H1 (cell line): ENCODE measurements at regions not wholly inside any gene's neighbourhood (a gene's known extent, or its start where the extent isn't known, plus 50 kb on each side); places are given as distances from the start of the nearest gene placed in this dataset.
A peak's percentile ranks its signal among the peaks of the same experiment; 100 is the strongest.

Experiments used
- CTCF ChIA-PET: fragments of 300-600 bp; sonication (Branson Sonifier 250); formaldehyde crosslinking; loops from one replicate; lab custom pipeline; 2021; ENCODE audit not compliant: partially characterized antibody; lab: Charles Lee
- POLR2A ChIA-PET: fragments of 300-600 bp; sonication (Branson Sonifier 250); formaldehyde crosslinking; loops from one replicate; lab custom pipeline; 2021; ENCODE audit warnings: inconsistent platforms; ENCODE audit not compliant: partially characterized antibody; lab: Charles Lee
- DNase-seq, 2 experiments: peaks; one replicate each; pipeline versions ENCODE4 v3.0.0 to v3.0.0-alpha.2; 2010 to 2022; ENCODE audit warnings: low spot score in 2 of 2, low read depth in 1 of 2, mixed read lengths in 1 of 2
- FAIRE-seq: peaks from 2 replicates; lab custom pipeline; 2011; peaks lifted over from hg19 to GRCh38; lab: Jason Lieb, UNC
- H2AFZ ChIP-seq: 2 replicates; pipeline ENCODE4 v1.8.1; 2012; ENCODE audit warnings: low read length, inconsistent platforms
- H2AK5ac ChIP-seq: 2 replicates; pipeline ENCODE4 v1.6.1; 2013; ENCODE audit warnings: low read depth, low read length
- H2BK120ac ChIP-seq: replicated peaks from 2 replicates; pipeline ENCODE3; 2013; ENCODE audit warnings: low read depth, low read length, inconsistent platforms
- H2BK12ac ChIP-seq: 2 replicates; pipeline ENCODE4 v1.6.1; 2013; ENCODE audit warnings: low read depth, low read length
- H2BK15ac ChIP-seq: 2 replicates; pipeline ENCODE4 v1.6.1; 2013; ENCODE audit warnings: low read length
- H2BK20ac ChIP-seq: 2 replicates; pipeline ENCODE4 v1.6.1; 2013; ENCODE audit warnings: low read length
- H2BK5ac ChIP-seq: 2 replicates; pipeline ENCODE4 v1.6.1; 2013; ENCODE audit warnings: low read depth, low read length
- H3K14ac ChIP-seq: 2 replicates; pipeline ENCODE4 v1.6.1; 2013; ENCODE audit warnings: inconsistent platforms; ENCODE audit not compliant: insufficient read length
- H3K18ac ChIP-seq: 2 replicates; pipeline ENCODE4 v1.6.1; 2013; ENCODE audit warnings: low read length; ENCODE audit errors: extremely low read depth
- H3K23ac ChIP-seq: 2 replicates; pipeline ENCODE4 v1.6.1; 2013; ENCODE audit warnings: inconsistent platforms; ENCODE audit not compliant: insufficient read length
- H3K23me2 ChIP-seq: 2 replicates; pipeline ENCODE4 v1.6.1; 2013; ENCODE audit warnings: low read depth, low read length
- H3K27ac ChIP-seq: 2 replicates; pipeline ENCODE4 v1.6.1; 2011; ENCODE audit warnings: low read depth, low read length, inconsistent platforms
- H3K27me3 ChIP-seq, 4 experiments: replicated peaks in 1 of 4; 1 replicate in 1 of 4; 2 replicates in 3 of 4; pipeline versions ENCODE4 v1.6.1 to v1.8.1; 2011 to 2013; ENCODE audit warnings: low read length in 3 of 4, mild to moderate bottlenecking in 3 of 4, inconsistent platforms in 2 of 4, mixed read lengths in 2 of 4, moderate library complexity in 1 of 4; ENCODE audit not compliant: control insufficient read depth in 3 of 4, insufficient read depth in 3 of 4; ENCODE audit errors: extremely low read depth in 1 of 4
- H3K36me3 ChIP-seq, 4 experiments: 2 replicates each; pipeline versions ENCODE4 v1.6.1 to v1.8.1; 2011 to 2013; ENCODE audit warnings: mild to moderate bottlenecking in 4 of 4, low read length in 3 of 4, moderate library complexity in 2 of 4, control low read depth in 1 of 4, inconsistent platforms in 1 of 4; ENCODE audit not compliant: insufficient read depth in 4 of 4, control insufficient read depth in 2 of 4
- H3K4ac ChIP-seq: replicated peaks from 2 replicates; pipeline ENCODE3; 2013; ENCODE audit warnings: low read length, low read depth, mixed read lengths, inconsistent platforms; ENCODE audit not compliant: insufficient read length
- H3K4me1 ChIP-seq, 4 experiments: replicated peaks in 1 of 4; 1 replicate in 1 of 4; 2 replicates in 3 of 4; pipeline versions ENCODE4 v1.6.1 to v1.8.1; 2011 to 2013; ENCODE audit warnings: low read length in 3 of 4, inconsistent platforms in 2 of 4, mixed read lengths in 1 of 4; ENCODE audit not compliant: insufficient read depth in 4 of 4, control insufficient read depth in 3 of 4
- H3K4me2 ChIP-seq, 2 experiments: 2 replicates each; pipeline versions ENCODE4 v1.6.1 to v1.8.1; 2011 to 2013; ENCODE audit warnings: low read depth in 2 of 2, low read length in 2 of 2, control low read depth in 1 of 2, inconsistent platforms in 1 of 2, mild to moderate bottlenecking in 1 of 2; ENCODE audit not compliant: insufficient read depth in 1 of 2
- H3K4me3 ChIP-seq, 4 experiments: fragments of 200-600, 300-600 bp in 1 of 4; sonication (generic), shearing (Covaris generic), sonication (Bioruptor Twin) in 1 of 4; 2 replicates each; pipeline versions ENCODE4 v1.5.1 to v1.8.1; 2011 to 2016; ENCODE audit warnings: low read length in 4 of 4, low read depth in 3 of 4, control low read depth in 2 of 4, inconsistent platforms in 2 of 4, mild to moderate bottlenecking in 2 of 4, mixed read lengths in 1 of 4, moderate library complexity in 1 of 4; ENCODE audit not compliant: insufficient read depth in 2 of 4; ENCODE audit errors: extremely low read depth in 1 of 4
- H3K56ac ChIP-seq: replicated peaks from 2 replicates; pipeline ENCODE3; 2013; ENCODE audit warnings: low read depth, mild to moderate bottlenecking, mixed read lengths, low read length, inconsistent platforms; ENCODE audit not compliant: insufficient read length
- H3K79me1 ChIP-seq: 2 replicates; pipeline ENCODE4 v1.6.1; 2013; ENCODE audit warnings: low read depth, low read length, control low read depth
- H3K79me2 ChIP-seq, 2 experiments: 2 replicates each; pipeline versions ENCODE4 v1.6.1 to v1.8.1; 2012 to 2013; ENCODE audit warnings: low read length in 2 of 2, mild to moderate bottlenecking in 2 of 2, inconsistent platforms in 1 of 2; ENCODE audit not compliant: insufficient read depth in 2 of 2, control insufficient read depth in 1 of 2
- H3K9ac ChIP-seq, 4 experiments: replicated peaks in 1 of 4; 1 replicate in 1 of 4; 2 replicates in 3 of 4; pipeline versions ENCODE4 v1.6.1 to v1.8.1; 2011 to 2013; ENCODE audit warnings: low read depth in 3 of 4, low read length in 3 of 4, control low read depth in 2 of 4, mild to moderate bottlenecking in 2 of 4, moderate library complexity in 2 of 4, inconsistent platforms in 1 of 4; ENCODE audit errors: extremely low read depth in 1 of 4
- H3K9me3 ChIP-seq, 2 experiments: 2 replicates each; pipeline versions ENCODE4 v1.6.1 to v1.8.1; 2012 to 2013; ENCODE audit warnings: mild to moderate bottlenecking in 2 of 2, moderate library complexity in 2 of 2, control low read depth in 1 of 2, inconsistent platforms in 1 of 2, low read depth in 1 of 2, low read length in 1 of 2, mixed read lengths in 1 of 2; ENCODE audit not compliant: insufficient read depth in 2 of 2
- H4K20me1 ChIP-seq, 2 experiments: replicated peaks in 1 of 2; 2 replicates each; pipeline versions ENCODE3 to v1.8.1; 2011 to 2013; ENCODE audit warnings: inconsistent platforms in 2 of 2, low read length in 2 of 2, mild to moderate bottlenecking in 1 of 2; ENCODE audit not compliant: insufficient read depth in 2 of 2, control insufficient read depth in 1 of 2
- H4K5ac ChIP-seq: 2 replicates; pipeline ENCODE4 v1.6.1; 2013; ENCODE audit warnings: low read length, low read depth, mixed read lengths, inconsistent platforms; ENCODE audit not compliant: insufficient read length
- H4K8ac ChIP-seq: 2 replicates; pipeline ENCODE4 v1.8.0; 2013; ENCODE audit warnings: mild to moderate bottlenecking, moderate library complexity, low read length, inconsistent platforms; ENCODE audit not compliant: insufficient read depth; ENCODE audit errors: extremely low read depth
- H4K91ac ChIP-seq: replicated peaks from 2 replicates; pipeline ENCODE3; 2013; ENCODE audit warnings: low read length, mixed read lengths, inconsistent platforms; ENCODE audit not compliant: insufficient read length
- ATF2 ChIP-seq: IDR thresholded peaks from 2 replicates; pipeline ENCODE4 v1.6.1; 2012; ENCODE audit warnings: low read length, inconsistent platforms
- BCL11A ChIP-seq, 2 experiments: IDR thresholded peaks; one replicate each; pipeline ENCODE4 v1.6.1; 2011; ENCODE audit warnings: low read depth in 2 of 2, low read length in 2 of 2, mild to moderate bottlenecking in 2 of 2
- EP300 ChIP-seq, 2 experiments: IDR thresholded peaks; 1 replicate in 1 of 2; 2 replicates in 1 of 2; pipeline ENCODE4 v1.6.1; 2011 to 2012; ENCODE audit warnings: low read depth in 2 of 2, low read length in 2 of 2, mild to moderate bottlenecking in 2 of 2, borderline replicate concordance in 1 of 2, inconsistent platforms in 1 of 2, moderate library complexity in 1 of 2
- KDM4A ChIP-seq: IDR thresholded peaks from one replicate; pipeline ENCODE4 v1.7.1; 2012; ENCODE audit warnings: low read depth, mild to moderate bottlenecking, moderate library complexity, low read length, inconsistent platforms; ENCODE audit not compliant: severe bottlenecking
- PHF8 ChIP-seq: fragments of 200-600 bp; sonication (generic); conservative IDR thresholded peaks from 2 replicates; pipeline ENCODE4 v1.7.1; 2012; ENCODE audit warnings: low read depth, mild to moderate bottlenecking, inconsistent platforms, low read length, moderate library complexity
- POLR2A ChIP-seq, 2 experiments: IDR thresholded peaks; 1 replicate in 1 of 2; 2 replicates in 1 of 2; pipeline ENCODE4 v1.6.1; 2011; ENCODE audit warnings: low read depth in 2 of 2, low read length in 2 of 2, mild to moderate bottlenecking in 2 of 2; ENCODE audit errors: control extremely low read depth in 1 of 2
- RAD21 ChIP-seq, 2 experiments: IDR thresholded peaks in 1 of 2; conservative IDR thresholded peaks in 1 of 2; 2 replicates each; pipeline ENCODE4 v1.6.1; 2011; ENCODE audit warnings: low read depth in 2 of 2, low read length in 2 of 2, improper control_type of control experiment in 1 of 2, inconsistent platforms in 1 of 2, mild to moderate bottlenecking in 1 of 2, moderate library complexity in 1 of 2
- SAP30 ChIP-seq: fragments of 300-600 bp; sonication (generic); IDR thresholded peaks from 2 replicates; pipeline ENCODE4 v1.7.1; 2012; ENCODE audit warnings: low read length, moderate library complexity, mild to moderate bottlenecking, inconsistent platforms; ENCODE audit not compliant: insufficient read depth, insufficient replicate concordance
- SIX5 ChIP-seq: IDR thresholded peaks from 2 replicates; pipeline ENCODE4 v1.6.1; 2011; ENCODE audit warnings: mild to moderate bottlenecking, low read depth, low read length
- TAF7 ChIP-seq: optimal IDR thresholded peaks from 2 replicates; pipeline ENCODE3; 2011; ENCODE audit warnings: low read depth, mild to moderate bottlenecking, inconsistent platforms, low read length, moderate library complexity, borderline replicate concordance
- WGBS, 2 experiments: shearing (Covaris generic) in 1 of 2; methylation state at CpG; one replicate each; pipeline versions ENCODE4 v1.1.6 to v1.1.7; 2013 to 2015; ENCODE audit warnings: low lambda C conversion rate in 2 of 2, mixed read lengths in 2 of 2, inconsistent platforms in 1 of 2, low coverage in 1 of 2, missing lambda C conversion rate in 1 of 2; ENCODE audit not compliant: insufficient replicate concordance in 2 of 2, insufficient coverage in 1 of 2, insufficient read length in 1 of 2; ENCODE audit errors: extremely low coverage in 1 of 2, missing lambda C conversion rate in 1 of 2; 5-methylcytosine and 5-hydroxymethylcytosine counted together
- TF ChIP-seq, protein P1 (sequence below): IDR thresholded peaks from 2 replicates; pipeline ENCODE4 v1.6.1; 2012; ENCODE audit warnings: inconsistent platforms

GRCh38 chr12:98421316-98421715 is 94.1 kb upstream of the TMPO start:
- H3K9me3 ChIP-seq, result no peaks in the 10 kb centered on the region
- no peak overlapping the region for H4K5ac ChIP-seq
- no peak overlapping the region for H3K27ac ChIP-seq
- no peak overlapping the region for H3K23ac ChIP-seq
- H3K4me2 ChIP-seq, result no peak overlapping the region
- H4K8ac ChIP-seq, result no peak overlapping the region
- H2BK120ac ChIP-seq, result no peak overlapping the region
- peak overlapping the region; percentile 88; the same call in 1 of the 2 replicates for H2BK20ac ChIP-seq
- H3K4ac ChIP-seq, result no peak overlapping the region
- no peak overlapping the region for H3K56ac ChIP-seq
- H2BK12ac ChIP-seq, result no peak overlapping the region
- ChIA-PET CTCF (interaction anchor here (0.6 to 2.7 kb wide), 7 partner anchors 17 to 280 kb away, joined by 3 to 11 read pairs (median 3); no protein-coding TSS in a partner anchor), POLR2A (no interaction called here)
- no peak overlapping the region for H3K4me3 ChIP-seq
- no peaks in the 10 kb centered on the region for H3K79me2 ChIP-seq
- no peak overlapping the region for H3K9ac ChIP-seq
- H3K36me3 ChIP-seq, result no peaks in the 10 kb centered on the region
- H2AK5ac ChIP-seq, result no peak overlapping the region
- WGBS, 2 experiments, result 93% methylated on average over 8 of the region's 8 CpGs; no CpG with 5 or more reads in 1 of the 2 experiments
- no peaks in the 10 kb centered on the region for H3K23me2 ChIP-seq
- no peaks in the 10 kb centered on the region for H4K20me1 ChIP-seq
- H2BK15ac ChIP-seq, result no peak overlapping the region
- peaks cover 0 to 4% (median 3%) of the 10 kb centered on the region in 4 experiments; a peak in 4 of 7 replicates for H3K4me1 ChIP-seq
- no peaks in the 10 kb centered on the region for H3K79me1 ChIP-seq
- H2BK5ac ChIP-seq, result no peak overlapping the region
- FAIRE-seq, result no peak
- H3K18ac ChIP-seq, result no peak overlapping the region
- no peak overlapping the region for H2AFZ ChIP-seq
- H4K91ac ChIP-seq, result peak overlapping the region; percentile 0
- no peaks in the 10 kb centered on the region for H3K27me3 ChIP-seq
- no peak overlapping the region for H3K14ac ChIP-seq
- no peak for DNase-seq
- TF ChIP-seq SIX5 (no peak), KDM4A (no peak), RAD21 (IDR thresholded peaks at IDR 0.05 in 1 of 2, conservative IDR thresholded peaks at IDR 0.05 in 1 of 2; ENCODE audit: low read depth in 2 of 2, low read length in 2 of 2) (no peak), SAP30 (no peak), TAF7 (no peak), BCL11A (IDR thresholded peaks at IDR 0.05; ENCODE audit: low read depth in 2 of 2, low read length in 2 of 2) (no peak), PHF8 (no peak), EP300 (IDR thresholded peaks at IDR 0.05; ENCODE audit: borderline replicate concordance in 1 of 2, low read depth in 2 of 2, low read length in 2 of 2) (no peak), POLR2A (IDR thresholded peaks at IDR 0.05; ENCODE audit: control extremely low read depth in 1 of 2, low read depth in 2 of 2, low read length in 2 of 2) (no peak), ATF2 (no peak)
- TF ChIP-seq, protein P1, sequence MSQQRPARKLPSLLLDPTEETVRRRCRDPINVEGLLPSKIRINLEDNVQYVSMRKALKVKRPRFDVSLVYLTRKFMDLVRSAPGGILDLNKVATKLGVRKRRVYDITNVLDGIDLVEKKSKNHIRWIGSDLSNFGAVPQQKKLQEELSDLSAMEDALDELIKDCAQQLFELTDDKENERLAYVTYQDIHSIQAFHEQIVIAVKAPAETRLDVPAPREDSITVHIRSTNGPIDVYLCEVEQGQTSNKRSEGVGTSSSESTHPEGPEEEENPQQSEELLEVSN, result no peak
